Type B pancreatic cell (in vitro differentiated cells): ENCODE measurements at regions not wholly inside any gene's neighbourhood (a gene's known extent, or its start where the extent isn't known, plus 50 kb on each side); places are given as distances from the start of the nearest gene placed in this dataset.

ENCODE experiments used
- DNase-seq: peaks from one replicate; pipeline ENCODE4 v3.0.0; 2021; ENCODE audit warnings: mixed read lengths; ENCODE audit not compliant: unreplicated experiment; ENCODE audit errors: extremely low spot score
- H3K27ac Mint-ChIP-seq: 2 replicates; pipeline ENCODE4 v1.8.0; 2021; ENCODE audit warnings: mild to moderate bottlenecking, mixed read lengths
- H3K27me3 Mint-ChIP-seq: 2 replicates; pipeline ENCODE4 v1.8.0; 2021; ENCODE audit warnings: mixed read lengths
- H3K36me3 Mint-ChIP-seq: 2 replicates; pipeline ENCODE4 v1.8.0; 2021; ENCODE audit warnings: mixed read lengths
- H3K4me1 Mint-ChIP-seq: one replicate; pipeline ENCODE4 v1.8.0; 2021; ENCODE audit warnings: mixed read lengths; ENCODE audit not compliant: unreplicated experiment
- H3K4me3 Mint-ChIP-seq: 2 replicates; pipeline ENCODE4 v1.8.0; 2021; ENCODE audit warnings: mild to moderate bottlenecking, mixed read lengths
- H3K9me3 Mint-ChIP-seq: 2 replicates; pipeline ENCODE4 v1.8.0; 2021; ENCODE audit warnings: mixed read lengths
- CTCF ChIP-seq: fragments of 200-600 bp; sonication (generic); conservative IDR thresholded peaks from 2 replicates; pipeline ENCODE4 v1.5.0; 2021; ENCODE audit warnings: antibody characterized with exemption, mild to moderate bottlenecking

GRCh38 chr13:50417597-50417996 is 402.4 kb downstream of the KCNRG start:
- DNase-seq, result no peak
- H3K27me3 Mint-ChIP-seq, result no peaks in the 10 kb centered on the region
- H3K36me3 Mint-ChIP-seq, result no peaks in the 10 kb centered on the region
- peaks cover 20% of the 10 kb centered on the region for H3K4me1 Mint-ChIP-seq
- H3K4me3 Mint-ChIP-seq, result no peak overlapping the region
- H3K9me3 Mint-ChIP-seq, result peaks cover 5% of the 10 kb centered on the region
- no peak overlapping the region for H3K27ac Mint-ChIP-seq
- no peak for TF ChIP-seq CTCF

- Mint-ChIP-seq H3K27ac (no peak overlapping the region), H3K36me3 (no peaks in the 10 kb centered on the region), H3K4me1 (peaks cover 19% of the 10 kb centered on the region), H3K4me3 (no peak overlapping the region), H3K27me3 (no peaks in the 10 kb centered on the region), H3K9me3 (peaks cover 5% of the 10 kb centered on the region)
- TF ChIP-seq CTCF, result no peak
- DNase-seq, result no peak
These were observed 404.2 kb downstream of the KCNRG start for GRCh38 chr13:50419331-50419865.

- no peak overlapping the region for H3K4me3 Mint-ChIP-seq
These were observed 404.7 kb downstream of the KCNRG start for GRCh38 chr13:50419896-50420295.

GRCh38 chr13:50420718-50421472 is 405.7 kb downstream of the KCNRG start:
- no peak for TF ChIP-seq CTCF
- Mint-ChIP-seq H3K4me3 (no peak overlapping the region), H3K4me1 (peaks cover 20% of the 10 kb centered on the region), H3K27ac (no peak overlapping the region), H3K36me3 (no peaks in the 10 kb centered on the region), H3K9me3 (no peaks in the 10 kb centered on the region), H3K27me3 (no peaks in the 10 kb centered on the region)
- no peak for DNase-seq

More at GRCh38 chr13:50419896-50420295, 404.7 kb downstream of the KCNRG start:
- peaks cover 20% of the 10 kb centered on the region for H3K4me1 Mint-ChIP-seq
- peaks cover 5% of the 10 kb centered on the region for H3K9me3 Mint-ChIP-seq
- no peaks in the 10 kb centered on the region for H3K36me3 Mint-ChIP-seq
- TF ChIP-seq CTCF, result no peak
- no peak for DNase-seq
- no peak overlapping the region for H3K27ac Mint-ChIP-seq
- H3K27me3 Mint-ChIP-seq, result no peaks in the 10 kb centered on the region

GRCh38 chr13:50421473-50422130 is 406.4 kb downstream of the KCNRG start:
- Mint-ChIP-seq H3K4me3 (no peak overlapping the region), H3K36me3 (no peaks in the 10 kb centered on the region), H3K27me3 (no peaks in the 10 kb centered on the region), H3K27ac (no peak overlapping the region), H3K9me3 (no peaks in the 10 kb centered on the region), H3K4me1 (peaks cover 23% of the 10 kb centered on the region)
- no peak for DNase-seq
- no peak for TF ChIP-seq CTCF
